MG63 (cell line): ENCODE measurements at regions not wholly inside any gene's neighbourhood (a gene's known extent, or its start where the extent isn't known, plus 50 kb on each side); places are given as distances from the start of the nearest gene placed in this dataset.
A peak's percentile ranks its signal among the peaks of the same experiment; 100 is the strongest.

Experiments
- DNase-seq: peaks from one replicate; pipeline ENCODE4 v3.0.0-alpha.2; 2020
- H3K27me3 ChIP-seq: fragments of 250-450 bp; sonication (Bioruptor Pico); 2 replicates; pipeline ENCODE4 v1.5.1; 2020; ENCODE audit warnings: mild to moderate bottlenecking, moderate library complexity
- H3K36me3 ChIP-seq: fragments of 250-450 bp; sonication (Bioruptor Pico); 2 replicates; pipeline ENCODE4 v1.5.1; 2020; ENCODE audit warnings: mild to moderate bottlenecking, moderate library complexity
- H3K4me3 ChIP-seq: fragments of 250-450 bp; sonication (Bioruptor Pico); 2 replicates; pipeline ENCODE4 v1.5.1; 2020; ENCODE audit warnings: mild to moderate bottlenecking, moderate library complexity
- H3K9me3 ChIP-seq: fragments of 250-450 bp; sonication (Bioruptor Pico); 2 replicates; pipeline ENCODE4 v1.5.1; 2020; ENCODE audit warnings: mild to moderate bottlenecking, moderate library complexity

- Histone ChIP-seq H3K36me3 (no peaks in the 10 kb centered on the region), H3K9me3 (no peaks in the 10 kb centered on the region), H3K27me3 (peaks cover 8% of the 10 kb centered on the region), H3K4me3 (no peak overlapping the region)
- no peak for DNase-seq
Measured at GRCh38 chr2:204074456-204074855, 137.9 kb downstream of the ICOS start.

DNA sequence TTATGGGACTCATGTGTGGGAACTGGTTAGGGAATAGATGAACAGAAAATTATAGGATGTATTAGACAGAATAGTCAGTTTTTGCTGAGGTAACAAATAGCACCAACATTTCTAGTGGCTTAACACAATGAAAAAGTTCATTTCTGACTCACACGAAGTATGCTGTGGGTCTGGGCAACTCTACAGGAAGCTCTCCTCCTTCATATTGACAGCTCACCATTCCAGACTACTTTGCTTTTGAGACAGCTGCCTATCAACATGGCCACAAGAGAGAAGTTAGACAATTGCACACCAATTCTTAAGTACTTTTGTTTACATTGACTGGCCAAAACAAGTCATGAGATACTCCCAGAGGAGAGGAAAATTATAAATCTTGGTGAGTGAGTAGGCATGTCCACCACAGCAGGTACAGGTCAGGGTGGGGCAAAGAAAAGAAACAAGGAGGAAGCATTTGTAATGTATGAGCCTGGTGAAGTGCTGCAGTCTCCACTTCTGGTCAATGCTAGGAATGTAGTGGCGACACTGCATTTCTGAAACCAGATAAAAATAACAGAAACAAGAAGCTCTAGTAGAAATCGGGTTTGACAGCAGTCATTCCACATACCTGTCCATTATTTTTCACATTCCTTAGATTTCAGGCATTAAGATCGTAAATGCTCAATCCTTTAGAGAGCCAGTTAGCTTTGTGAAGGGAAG, 141.6 kb downstream of the ICOS start:
- no peak overlapping the region for H3K4me3 ChIP-seq
- peaks cover 3% of the 10 kb centered on the region; the same call in 1 of the 2 replicates for H3K27me3 ChIP-seq
- no peak for DNase-seq
- no peaks in the 10 kb centered on the region for H3K36me3 ChIP-seq
- no peaks in the 10 kb centered on the region for H3K9me3 ChIP-seq

DNA sequence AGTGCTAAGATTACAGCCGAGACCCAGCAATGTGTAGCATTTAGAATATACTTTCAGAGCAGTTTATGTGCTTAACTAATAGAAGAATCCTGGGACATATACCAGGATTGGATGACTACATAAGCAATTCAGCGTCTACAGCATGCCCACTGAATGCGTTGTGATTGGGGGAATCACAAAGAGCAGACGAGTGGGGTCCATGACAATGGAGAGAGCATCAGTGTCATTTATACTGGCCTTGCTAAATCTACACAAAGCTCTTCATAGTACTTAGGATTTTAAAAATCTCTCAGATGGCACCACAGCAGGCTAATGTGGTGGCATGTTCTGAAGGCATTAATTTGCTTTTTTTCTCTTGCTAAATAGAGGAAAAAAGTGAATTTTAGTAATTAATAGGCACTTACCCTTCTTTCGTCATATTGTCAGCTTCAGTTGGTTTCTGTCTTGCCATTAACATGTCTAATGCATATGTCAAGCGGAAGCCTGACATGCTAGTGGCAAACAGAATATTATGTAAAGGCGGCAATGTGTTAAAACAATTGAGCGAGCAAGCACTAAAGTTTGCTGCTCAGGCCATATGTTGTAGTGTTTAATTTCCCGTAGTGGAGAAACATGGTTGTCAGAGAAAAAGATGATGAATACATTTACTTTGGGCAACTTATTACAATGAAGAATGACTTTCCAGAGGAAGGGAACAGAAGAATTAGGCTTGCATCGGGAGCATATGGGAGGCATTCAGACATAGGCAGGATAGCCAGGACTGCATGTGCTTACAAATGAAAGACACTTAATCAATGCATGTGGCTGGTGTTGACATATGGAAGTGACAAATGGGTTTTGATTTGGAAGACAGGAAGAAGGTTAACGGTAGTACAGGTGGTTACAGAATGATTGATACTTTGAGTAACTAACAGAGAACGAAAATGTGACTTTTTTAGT, 145.2 kb downstream of the ICOS start:
- H3K9me3 ChIP-seq = no peaks in the 10 kb centered on the region
- no peaks in the 10 kb centered on the region for H3K36me3 ChIP-seq
- DNase-seq = no peak
- no peaks in the 10 kb centered on the region for H3K27me3 ChIP-seq
- no peak overlapping the region for H3K4me3 ChIP-seq

GRCh38 chr2:204086167-204086566, 149.6 kb downstream of the ICOS start:
- DNase-seq = no peak
- Histone ChIP-seq H3K27me3 (no peaks in the 10 kb centered on the region), H3K9me3 (no peaks in the 10 kb centered on the region), H3K36me3 (no peaks in the 10 kb centered on the region), H3K4me3 (no peak overlapping the region)

DNA sequence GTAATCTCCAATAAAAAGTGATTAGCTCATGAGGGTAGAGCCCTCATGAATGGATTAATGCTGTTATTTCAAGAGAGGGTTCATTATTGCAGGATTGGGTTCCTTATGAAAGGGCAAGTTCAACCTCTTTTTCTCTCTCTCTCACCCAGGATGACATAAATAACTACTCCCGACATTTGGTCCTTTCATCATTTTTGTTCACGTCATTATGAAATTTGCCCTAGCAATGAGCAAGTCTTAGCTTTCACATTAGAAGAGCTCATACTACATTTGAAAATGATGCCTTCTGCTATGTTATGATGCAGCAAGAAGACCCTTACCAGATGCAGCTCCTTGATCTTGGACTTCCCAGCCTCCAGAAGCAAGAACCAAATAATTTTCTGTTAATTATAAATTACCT, 152.5 kb downstream of the ICOS start:
- H3K27me3 ChIP-seq = no peaks in the 10 kb centered on the region
- H3K9me3 ChIP-seq = 0 out of 2 replicates have a peak, but pooled peaks cover 3% of the 10 kb centered on the region
- no peaks in the 10 kb centered on the region for H3K36me3 ChIP-seq
- no peak for DNase-seq
- H3K4me3 ChIP-seq = no peak overlapping the region

DNA sequence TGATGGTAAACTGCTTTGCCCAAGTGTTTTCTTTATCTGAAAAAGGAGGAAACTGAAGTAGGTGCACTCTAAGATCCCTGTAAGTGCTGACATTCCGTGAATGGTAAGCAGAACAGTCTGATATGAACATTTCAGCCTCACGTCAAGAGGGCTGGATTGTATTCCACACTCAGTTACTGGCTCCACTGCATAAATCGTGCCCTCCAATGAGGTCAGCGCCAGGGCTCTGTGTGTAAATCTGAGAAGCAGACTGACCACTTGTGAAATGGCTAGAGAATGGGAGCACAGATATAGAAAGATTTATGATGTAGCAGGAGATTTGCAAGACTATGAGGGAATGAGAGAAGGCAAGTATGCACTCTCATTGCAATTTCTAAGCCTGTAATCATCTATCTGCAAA, 153.0 kb downstream of the ICOS start:
- Histone ChIP-seq H3K36me3 (no peaks in the 10 kb centered on the region), H3K4me3 (no peak overlapping the region), H3K9me3 (0 out of 2 replicates have a peak, but pooled peaks cover 3% of the 10 kb centered on the region), H3K27me3 (no peaks in the 10 kb centered on the region)
- DNase-seq = no peak

DNA sequence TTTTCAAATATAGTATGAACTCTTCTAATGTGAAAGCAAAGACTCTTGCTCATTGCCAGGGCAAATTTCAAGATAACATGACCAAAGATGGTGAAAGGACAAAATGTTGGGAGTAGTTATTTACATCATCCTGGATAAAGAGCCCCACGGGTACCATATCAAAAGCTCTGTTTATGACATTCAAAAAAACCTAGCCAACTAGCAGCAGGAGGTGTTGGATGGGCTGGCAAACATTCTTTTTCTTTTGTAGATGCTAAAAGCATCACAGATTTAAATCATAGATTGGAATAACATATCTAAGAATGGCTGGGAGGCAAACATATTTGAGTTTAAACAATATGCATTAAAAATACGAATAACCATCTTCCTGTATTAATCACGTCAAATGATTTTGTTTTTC, 153.5 kb downstream of the ICOS start:
- DNase-seq = no peak
- Histone ChIP-seq H3K27me3 (no peaks in the 10 kb centered on the region), H3K9me3 (0 out of 2 replicates have a peak, but pooled peaks cover 3% of the 10 kb centered on the region), H3K4me3 (no peak overlapping the region), H3K36me3 (no peaks in the 10 kb centered on the region)

GRCh38 chr2:204104811-204105210, 168.2 kb downstream of the ICOS start:
- H3K27me3 ChIP-seq = peaks cover 4% of the 10 kb centered on the region; the same call in 1 of the 2 replicates
- no peaks in the 10 kb centered on the region for H3K9me3 ChIP-seq
- no peak overlapping the region for H3K4me3 ChIP-seq
- H3K36me3 ChIP-seq = no peaks in the 10 kb centered on the region
- DNase-seq = no peak

DNA sequence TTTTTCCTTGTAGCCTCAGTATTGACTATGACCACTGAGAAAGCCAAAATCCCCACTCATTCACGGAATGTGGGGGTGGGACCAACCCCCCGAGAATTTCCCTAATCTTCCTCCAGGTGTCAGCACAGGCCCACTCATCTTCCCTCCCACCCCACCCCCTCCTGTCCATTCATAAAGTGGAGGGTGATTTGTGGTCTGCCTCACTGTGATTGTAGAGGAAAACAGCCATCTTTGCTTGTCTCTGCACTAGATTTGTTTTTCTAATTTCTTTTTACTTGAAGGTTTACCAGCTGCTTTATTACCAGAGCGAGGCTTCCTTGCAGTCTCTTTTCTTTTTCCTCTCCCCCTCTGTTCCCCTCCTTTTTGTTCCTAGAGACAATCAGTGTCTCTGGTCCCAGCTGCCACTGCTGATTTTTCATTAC, 171.8 kb downstream of the ICOS start:
- peak; percentile 4 for DNase-seq
- Histone ChIP-seq H3K4me3 (no peak overlapping the region), H3K36me3 (no peaks in the 10 kb centered on the region), H3K9me3 (no peaks in the 10 kb centered on the region), H3K27me3 (peaks cover 4% of the 10 kb centered on the region; the same call in 1 of the 2 replicates)

DNA sequence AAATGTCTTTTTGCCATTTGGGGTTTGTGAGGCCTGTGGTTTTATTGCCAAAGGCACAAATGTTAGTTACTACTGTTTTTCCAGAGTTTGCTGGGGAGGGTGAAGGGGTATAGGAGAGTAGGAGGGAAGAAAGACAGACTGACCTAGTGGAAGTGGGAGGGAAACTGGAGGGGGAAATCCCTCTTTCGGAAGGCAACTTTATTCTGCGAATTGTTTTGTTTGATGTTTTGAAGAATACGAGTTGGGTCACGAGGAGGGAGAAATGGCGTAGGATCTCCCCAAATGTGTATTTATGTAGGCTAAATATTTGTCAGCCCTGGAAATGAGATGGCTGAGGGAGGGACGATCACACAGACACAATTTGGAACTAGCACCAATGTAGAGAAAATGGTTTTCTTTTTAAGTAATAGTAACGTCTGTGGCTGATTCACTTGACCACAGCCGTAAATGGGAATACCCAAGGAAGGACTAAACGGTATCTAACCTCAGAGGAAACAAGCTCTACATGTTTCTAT, 172.3 kb downstream of the ICOS start:
- Histone ChIP-seq H3K27me3 (peaks cover 4% of the 10 kb centered on the region; the same call in 1 of the 2 replicates), H3K4me3 (no peak overlapping the region), H3K9me3 (no peaks in the 10 kb centered on the region), H3K36me3 (no peaks in the 10 kb centered on the region)
- no peak for DNase-seq

- Histone ChIP-seq H3K36me3 (no peaks in the 10 kb centered on the region), H3K9me3 (no peaks in the 10 kb centered on the region), H3K4me3 (no peak overlapping the region), H3K27me3 (peaks cover 4% of the 10 kb centered on the region; the same call in 1 of the 2 replicates)
- no peak for DNase-seq
Measured at GRCh38 chr2:204109681-204110080, 173.1 kb downstream of the ICOS start.

DNA sequence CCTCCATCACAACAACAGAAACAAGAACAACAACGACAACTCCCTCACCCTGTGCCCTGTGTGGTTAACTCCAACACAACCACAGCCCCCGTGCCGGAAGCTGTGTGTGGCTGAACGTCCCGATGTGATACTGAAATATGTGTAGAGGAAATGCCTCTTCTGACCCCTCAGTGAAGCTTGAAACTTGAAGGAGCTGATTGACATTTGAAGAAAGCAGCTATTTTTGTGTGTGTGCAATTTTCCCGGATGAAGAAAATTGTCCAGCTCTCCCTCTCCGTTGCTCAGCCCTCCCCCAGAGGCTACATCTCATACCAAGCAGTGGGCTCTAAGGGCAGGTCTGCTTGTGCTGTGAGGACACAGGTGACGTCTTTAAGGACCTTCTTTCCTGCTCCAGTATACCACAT, 173.8 kb downstream of the ICOS start:
- H3K36me3 ChIP-seq = no peaks in the 10 kb centered on the region
- no peaks in the 10 kb centered on the region for H3K9me3 ChIP-seq
- DNase-seq = no peak
- no peak overlapping the region for H3K4me3 ChIP-seq
- peaks cover 2% of the 10 kb centered on the region; the same call in 1 of the 2 replicates for H3K27me3 ChIP-seq

DNA sequence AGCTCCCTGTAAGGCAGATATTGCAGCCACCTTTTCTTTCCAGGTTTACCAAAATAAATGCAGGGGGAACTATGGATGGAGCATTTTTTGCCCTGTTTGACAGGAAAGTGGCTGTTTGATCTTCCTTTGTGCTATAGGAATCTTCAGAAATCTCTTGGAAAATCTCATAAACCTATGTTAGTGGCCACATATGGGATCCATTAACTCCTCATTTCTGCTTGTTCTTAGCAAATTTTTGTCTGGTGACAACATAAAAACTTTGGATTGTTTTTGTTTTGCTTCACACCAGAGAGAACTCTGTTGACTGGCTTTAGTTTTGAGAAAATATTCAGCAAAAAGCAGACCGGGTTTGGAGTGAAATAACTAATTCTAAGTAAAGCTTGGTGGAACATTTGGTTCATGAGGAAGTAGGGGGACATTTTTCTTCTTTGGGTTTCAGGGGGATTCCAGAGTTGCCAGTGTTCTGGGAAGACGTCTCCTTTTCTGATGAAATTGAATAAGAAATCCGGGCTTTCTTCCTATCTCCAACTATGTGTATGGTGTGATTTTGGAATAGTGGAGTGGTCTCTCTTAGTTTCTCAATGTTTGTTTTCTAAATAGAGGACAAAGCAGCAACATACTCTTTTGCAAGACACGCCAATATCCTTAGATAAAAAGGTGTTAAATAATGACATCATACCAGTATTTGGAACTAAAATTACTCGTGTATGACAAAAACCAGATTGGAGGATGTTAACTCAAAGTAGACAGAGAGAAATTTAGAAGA, 174.4 kb downstream of the ICOS start:
- Histone ChIP-seq H3K27me3 (no peaks in the 10 kb centered on the region; the same call in 1 of the 2 replicates), H3K9me3 (no peaks in the 10 kb centered on the region), H3K4me3 (no peak overlapping the region), H3K36me3 (no peaks in the 10 kb centered on the region)
- DNase-seq = no peak

- Histone ChIP-seq H3K36me3 (no peaks in the 10 kb centered on the region), H3K27me3 (no peaks in the 10 kb centered on the region), H3K4me3 (no peak overlapping the region), H3K9me3 (no peaks in the 10 kb centered on the region)
- no peak for DNase-seq
Measured at GRCh38 chr2:204112084-204112770, 175.7 kb downstream of the ICOS start.

GRCh38 chr2:204114295-204115136, 178.0 kb downstream of the ICOS start:
- no peak for DNase-seq
- Histone ChIP-seq H3K9me3 (no peaks in the 10 kb centered on the region), H3K27me3 (no peaks in the 10 kb centered on the region), H3K36me3 (no peaks in the 10 kb centered on the region), H3K4me3 (no peak overlapping the region)
